Amniotic epithelial cell (primary cell): ENCODE measurements at regions not wholly inside any gene's neighbourhood (a gene's known extent, or its start where the extent isn't known, plus 50 kb on each side); places are given as distances from the start of the nearest gene placed in this dataset.

Source experiments
- DNase-seq: peaks from one replicate; pipeline ENCODE4 v3.0.0-alpha.2; 2010; ENCODE audit warnings: low read depth

DNA sequence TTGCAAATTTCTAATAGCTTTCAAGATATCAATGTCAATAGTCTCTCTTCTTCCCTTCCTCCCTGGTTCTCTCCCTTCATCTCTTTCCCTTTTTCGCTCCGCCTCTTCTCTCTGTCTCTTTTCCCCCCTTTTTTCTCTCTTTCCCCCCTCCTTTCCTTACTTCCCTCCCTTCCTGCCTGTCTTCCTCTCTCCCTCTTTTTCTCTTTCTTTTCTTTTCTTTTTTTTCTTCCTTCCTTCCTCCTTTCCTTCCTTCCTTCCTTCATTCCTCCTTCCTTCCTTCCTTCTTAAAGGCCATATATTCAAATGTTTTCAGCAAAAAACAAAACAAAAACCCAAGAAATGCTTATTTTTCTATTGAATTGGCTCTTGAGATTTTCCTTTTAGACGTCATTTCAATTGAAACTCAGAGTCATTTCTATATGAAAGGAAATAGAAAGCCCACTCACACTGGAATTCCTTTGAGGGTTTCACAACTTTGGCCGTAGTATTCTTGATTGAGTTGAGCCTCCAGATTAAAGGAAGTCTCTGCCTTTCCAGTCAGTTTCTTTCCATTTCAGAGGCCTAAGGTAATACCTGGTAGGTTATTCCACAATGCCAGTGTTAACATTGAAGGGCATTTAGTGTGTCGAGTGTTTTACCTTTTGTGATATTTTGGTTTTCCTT is 551.5 kb downstream of the LMO4 start:
- no peak for DNase-seq

GRCh38 chr1:87880764-87881163 is 552.1 kb downstream of the LMO4 start:
- no peak for DNase-seq

DNA sequence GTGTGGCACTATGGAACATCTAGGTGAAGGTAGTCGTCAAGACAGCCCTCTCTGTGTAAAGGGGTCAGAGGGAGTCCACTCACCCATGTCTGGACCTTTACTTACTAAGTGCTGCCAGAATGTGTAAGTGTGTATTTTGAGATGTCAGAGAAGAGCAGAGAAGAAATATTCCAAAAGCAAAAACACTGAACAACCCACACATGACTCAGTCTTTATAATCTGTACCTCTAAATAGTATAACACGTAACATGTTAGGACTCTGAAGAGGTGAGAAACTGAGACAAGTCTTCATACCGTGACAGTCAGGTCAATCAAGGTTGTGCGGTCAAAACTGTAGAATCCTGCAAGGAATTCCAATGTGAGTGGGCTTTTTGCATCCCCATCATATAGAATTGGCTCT is 555.2 kb downstream of the LMO4 start:
- DNase-seq: no peak

- no peak for DNase-seq
These were observed 555.9 kb downstream of the LMO4 start for GRCh38 chr1:87884581-87884980.

DNA sequence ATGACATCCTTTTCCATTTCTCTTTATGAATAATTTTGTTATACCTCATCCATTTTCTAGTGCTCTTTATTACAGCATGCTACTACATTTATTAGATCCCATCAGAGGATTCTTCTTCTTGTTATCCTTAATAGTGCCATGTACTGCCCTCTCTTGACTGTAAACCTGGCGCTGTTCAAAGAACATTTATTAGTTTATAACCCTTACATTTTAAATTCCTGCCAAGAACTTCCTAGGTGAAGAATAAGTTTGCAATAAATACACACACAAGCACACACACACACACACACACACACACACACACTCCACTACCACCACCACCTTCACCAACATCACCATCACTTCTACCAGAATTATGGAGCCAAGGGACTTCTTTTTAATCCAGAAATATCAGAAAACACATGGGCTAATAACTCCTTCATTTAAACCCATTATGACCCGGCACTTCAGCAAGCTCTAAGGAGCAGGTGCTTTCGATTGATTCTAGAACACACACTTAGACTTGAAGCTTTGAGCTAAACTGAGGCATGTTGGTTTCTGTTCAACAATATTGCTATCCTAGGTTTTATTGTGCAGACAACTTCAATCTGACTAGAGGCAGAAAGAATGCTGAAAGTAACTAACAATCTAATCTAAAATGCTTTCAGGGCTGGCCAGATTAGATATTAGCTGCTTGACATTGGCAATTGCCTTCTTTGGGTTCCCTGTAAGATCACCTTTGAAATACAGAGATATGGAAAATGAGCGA is 556.8 kb downstream of the LMO4 start:
- DNase-seq: no peak

GRCh38 chr1:87887100-87887499 is 558.4 kb downstream of the LMO4 start:
- DNase-seq: no peak

GRCh38 chr1:87888446-87888845 is 559.8 kb downstream of the LMO4 start:
- peak; percentile 64 for DNase-seq

DNA sequence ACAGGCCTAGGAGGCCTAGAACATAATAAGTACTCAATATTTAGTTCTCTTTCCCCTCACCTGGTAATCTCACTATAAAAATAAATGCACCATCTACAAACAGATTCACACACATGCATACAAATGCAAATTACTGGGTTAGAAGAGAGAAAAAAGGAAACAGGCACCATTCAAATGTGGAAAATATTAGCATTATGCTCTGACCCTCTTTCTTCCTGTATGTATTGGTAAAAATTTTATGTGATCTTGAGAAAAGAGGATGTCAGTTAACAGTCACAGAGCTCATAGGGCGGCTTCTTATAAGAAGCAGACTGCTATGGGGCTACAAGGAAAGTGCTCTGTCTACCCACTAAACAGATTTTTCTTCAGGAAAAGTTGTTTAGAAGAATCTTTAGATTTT is 565.4 kb downstream of the LMO4 start:
- no peak for DNase-seq

DNA sequence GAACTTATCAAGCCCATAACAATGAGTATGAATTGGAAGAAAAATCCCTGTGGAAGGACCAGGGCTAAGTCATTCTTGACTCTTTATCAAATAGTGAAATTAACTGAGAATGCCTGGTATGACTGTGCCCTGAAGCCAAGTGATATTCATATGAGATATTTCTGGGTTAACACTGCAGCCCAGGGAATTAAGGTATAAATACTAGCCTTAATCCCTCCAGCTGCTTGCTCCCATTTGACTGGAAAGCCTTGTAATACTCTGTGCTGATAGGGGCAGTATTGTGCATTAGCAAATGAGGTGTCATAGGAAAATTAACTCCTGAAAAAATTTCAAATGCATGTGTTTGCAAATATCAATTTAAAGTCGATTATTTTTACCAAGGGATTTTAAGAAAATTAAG is 568.8 kb downstream of the LMO4 start:
- DNase-seq: no peak

- peak; percentile 66 for DNase-seq
These were observed 569.8 kb downstream of the LMO4 start for GRCh38 chr1:87898431-87898830.

- DNase-seq: peak; percentile 47
These were observed 570.3 kb downstream of the LMO4 start for GRCh38 chr1:87899017-87899416.

- no peak for DNase-seq
These were observed 571.1 kb downstream of the LMO4 start for GRCh38 chr1:87899746-87900145.

DNA sequence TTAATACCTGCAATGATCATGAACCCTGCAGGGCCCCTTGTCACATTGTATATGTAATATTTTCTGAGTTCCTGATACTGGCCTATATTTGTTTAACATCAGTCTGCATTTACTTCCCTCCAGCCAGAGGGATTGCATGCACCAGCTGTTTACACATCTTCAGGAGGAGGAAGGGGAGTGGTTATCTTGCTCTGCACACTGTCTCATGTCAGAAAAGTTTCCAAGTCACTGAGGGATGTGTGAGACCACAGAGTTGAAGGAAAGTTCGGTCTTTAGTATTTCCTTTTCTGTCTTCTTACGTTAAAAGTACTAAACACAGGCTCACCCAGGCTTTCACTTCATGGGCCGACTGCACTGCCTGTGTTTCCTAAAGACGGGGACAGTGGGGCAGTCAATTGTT is 574.1 kb downstream of the LMO4 start:
- peak; percentile 94 for DNase-seq

DNA sequence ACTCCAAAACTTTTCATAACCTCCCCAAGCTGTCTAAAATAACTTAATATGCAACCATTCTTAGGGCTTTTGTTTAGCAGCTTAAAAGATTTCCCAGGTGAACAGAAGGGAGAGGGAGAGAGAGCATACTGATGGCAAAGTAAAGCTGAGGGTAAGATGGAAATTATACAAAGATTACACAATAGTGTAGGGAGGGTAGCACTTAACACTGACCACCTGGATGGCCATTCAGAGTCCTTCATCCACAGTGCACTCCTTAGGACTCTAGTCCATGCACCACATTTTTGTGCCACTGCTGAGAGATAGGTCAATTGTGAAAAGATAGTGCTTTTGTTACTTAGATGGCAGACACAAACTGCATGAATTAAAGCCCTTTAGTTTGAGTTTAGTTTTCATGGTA is 574.6 kb downstream of the LMO4 start:
- DNase-seq: no peak

- DNase-seq: no peak
These were observed 576.0 kb downstream of the LMO4 start for GRCh38 chr1:87904651-87905050.

GRCh38 chr1:87905651-87906050 is 577.0 kb downstream of the LMO4 start:
- DNase-seq: no peak

- no peak for DNase-seq
These were observed 577.4 kb downstream of the LMO4 start for GRCh38 chr1:87906078-87906477.

GRCh38 chr1:87913361-87913760 is 584.7 kb downstream of the LMO4 start:
- no peak for DNase-seq

- no peak for DNase-seq
These were observed 585.7 kb downstream of the LMO4 start for GRCh38 chr1:87914396-87914795.

- DNase-seq: no peak
These were observed 587.1 kb downstream of the LMO4 start for GRCh38 chr1:87915771-87916170.

- DNase-seq: peak; percentile 19
These were observed 588.3 kb downstream of the LMO4 start for GRCh38 chr1:87916965-87917364.

GRCh38 chr1:87918398-87918797 is 589.7 kb downstream of the LMO4 start:
- no peak for DNase-seq

GRCh38 chr1:87922885-87923284 is 594.2 kb downstream of the LMO4 start:
- DNase-seq: no peak
